AG04449 (cell line): ENCODE measurements at regions not wholly inside any gene's neighbourhood (a gene's known extent, or its start where the extent isn't known, plus 50 kb on each side); places are given as distances from the start of the nearest gene placed in this dataset.

Experiments used
- CTCF ChIA-PET: fragments of 350-600 bp; formaldehyde crosslinking; extraction: SDS; loops from one replicate; lab custom pipeline; 2021; ENCODE audit warnings: antibody characterized with exemption; lab: Yijun Ruan, JAX
- POLR2A ChIA-PET: fragments of 400-600, 350-600 bp; formaldehyde crosslinking; extraction: SDS; loops from one replicate; lab custom pipeline; 2020; ENCODE audit warnings: antibody characterized with exemption, inconsistent platforms; lab: Yijun Ruan, JAX
- DNase-seq: peaks from one replicate; pipeline ENCODE4 v3.0.0-alpha.2; 2010; ENCODE audit warnings: low read depth, low spot score
- H3K4me3 ChIP-seq: 2 replicates; pipeline ENCODE4 v1.5.1; 2011; ENCODE audit warnings: low read depth, mild to moderate bottlenecking, control low read depth, low read length
- TF ChIP-seq, protein P1 (sequence below): IDR thresholded peaks from one replicate; pipeline ENCODE4 v1.5.1; 2011; ENCODE audit warnings: mild to moderate bottlenecking, moderate library complexity, low read length, control low read depth, inconsistent platforms; ENCODE audit not compliant: insufficient read depth; ENCODE audit errors: missing control alignments

DNA sequence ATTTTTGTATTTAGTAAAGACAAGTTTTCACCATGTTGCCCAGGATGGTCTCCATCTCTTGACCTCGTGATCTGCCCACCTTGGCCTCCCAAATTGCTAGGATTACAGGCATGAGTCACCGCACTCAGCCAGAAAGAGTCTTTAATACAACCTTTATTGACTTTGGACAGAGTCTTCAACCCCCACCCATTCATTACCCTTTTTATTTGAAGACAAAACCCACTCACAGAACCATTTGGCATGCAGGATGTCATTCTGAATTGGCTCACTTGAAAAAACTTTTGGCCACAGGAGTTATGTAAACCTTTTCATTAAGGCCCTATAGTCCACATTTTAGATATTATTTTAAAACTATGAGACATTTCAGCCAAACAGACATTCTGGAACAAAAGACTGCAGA is 217.9 kb upstream of the RND3 start:
- ChIA-PET CTCF (no interaction called here), POLR2A (no interaction called here)
- TF ChIP-seq, protein P1, sequence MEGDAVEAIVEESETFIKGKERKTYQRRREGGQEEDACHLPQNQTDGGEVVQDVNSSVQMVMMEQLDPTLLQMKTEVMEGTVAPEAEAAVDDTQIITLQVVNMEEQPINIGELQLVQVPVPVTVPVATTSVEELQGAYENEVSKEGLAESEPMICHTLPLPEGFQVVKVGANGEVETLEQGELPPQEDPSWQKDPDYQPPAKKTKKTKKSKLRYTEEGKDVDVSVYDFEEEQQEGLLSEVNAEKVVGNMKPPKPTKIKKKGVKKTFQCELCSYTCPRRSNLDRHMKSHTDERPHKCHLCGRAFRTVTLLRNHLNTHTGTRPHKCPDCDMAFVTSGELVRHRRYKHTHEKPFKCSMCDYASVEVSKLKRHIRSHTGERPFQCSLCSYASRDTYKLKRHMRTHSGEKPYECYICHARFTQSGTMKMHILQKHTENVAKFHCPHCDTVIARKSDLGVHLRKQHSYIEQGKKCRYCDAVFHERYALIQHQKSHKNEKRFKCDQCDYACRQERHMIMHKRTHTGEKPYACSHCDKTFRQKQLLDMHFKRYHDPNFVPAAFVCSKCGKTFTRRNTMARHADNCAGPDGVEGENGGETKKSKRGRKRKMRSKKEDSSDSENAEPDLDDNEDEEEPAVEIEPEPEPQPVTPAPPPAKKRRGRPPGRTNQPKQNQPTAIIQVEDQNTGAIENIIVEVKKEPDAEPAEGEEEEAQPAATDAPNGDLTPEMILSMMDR: no peak
- no peak overlapping the region for H3K4me3 ChIP-seq
- no peak for DNase-seq

DNA sequence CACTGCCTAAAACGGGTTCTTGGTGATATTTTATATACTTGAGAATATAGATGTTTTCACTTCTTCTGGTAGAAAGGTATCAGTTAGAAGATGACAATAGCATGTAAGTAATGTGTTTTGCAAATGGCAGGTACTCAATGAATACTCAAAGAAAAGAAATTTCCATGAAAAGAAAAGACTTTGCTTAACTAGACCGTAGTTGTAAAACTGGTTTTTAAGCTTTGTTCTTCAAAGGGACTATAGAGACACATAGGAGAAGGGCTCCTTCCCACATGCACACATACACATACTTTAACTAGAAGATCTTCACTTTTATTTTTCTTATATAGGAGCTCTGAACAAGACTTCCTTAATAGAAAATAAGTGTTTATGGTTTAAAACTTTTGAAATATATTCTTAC is 215.3 kb upstream of the RND3 start:
- DNase-seq: no peak
- TF ChIP-seq, protein P1: no peak
- CTCF ChIA-PET: interaction anchor here (1.0 kb wide), 1 partner anchor 16 kb away, joined by 3 read pairs; no protein-coding TSS in a partner anchor
- no peak overlapping the region for H3K4me3 ChIP-seq
- POLR2A ChIA-PET: no interaction called here

DNA sequence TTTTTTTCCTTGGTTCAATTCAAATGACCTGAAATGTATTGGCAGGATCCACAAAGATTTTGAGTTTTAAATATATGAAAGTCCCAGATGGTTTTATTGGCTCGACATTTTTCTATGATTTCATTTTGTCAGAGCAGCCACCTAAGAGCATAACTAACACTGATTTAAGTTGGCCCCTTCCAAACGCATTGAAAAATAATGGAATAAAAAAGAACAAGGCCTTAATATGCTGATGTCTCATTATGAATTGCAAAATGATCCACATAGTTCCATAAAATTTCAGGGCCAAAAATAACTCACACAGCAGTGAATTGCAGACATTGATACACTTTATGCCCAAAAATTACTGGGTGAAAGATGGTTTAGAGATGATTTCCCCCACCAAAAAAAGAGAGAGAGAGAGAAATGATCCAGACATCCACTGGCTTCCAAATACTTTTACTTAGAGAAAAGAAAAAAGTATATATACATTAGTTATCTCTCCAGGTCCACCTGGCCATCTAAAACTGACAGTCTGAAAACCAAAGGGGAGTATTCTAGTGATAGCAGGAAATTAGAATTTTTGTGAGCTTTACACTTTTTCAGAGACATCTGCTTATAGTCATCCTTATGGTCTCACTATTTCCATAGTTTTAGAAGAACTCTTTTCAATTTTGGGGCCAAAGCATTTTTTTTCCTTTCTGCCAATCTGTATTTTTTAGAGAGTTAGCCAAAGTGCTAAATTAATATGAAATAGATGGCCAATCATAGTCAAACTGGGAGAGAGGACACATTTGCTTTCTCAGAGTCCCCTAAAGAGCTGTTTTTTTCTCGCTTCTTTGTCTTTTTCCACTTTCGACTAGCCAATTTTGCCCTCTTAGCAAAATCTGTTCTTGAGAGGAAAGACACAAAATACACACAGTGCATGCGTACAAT is 213.5 kb upstream of the RND3 start:
- TF ChIP-seq, protein P1: no peak
- CTCF ChIA-PET: no interaction called here

DNA sequence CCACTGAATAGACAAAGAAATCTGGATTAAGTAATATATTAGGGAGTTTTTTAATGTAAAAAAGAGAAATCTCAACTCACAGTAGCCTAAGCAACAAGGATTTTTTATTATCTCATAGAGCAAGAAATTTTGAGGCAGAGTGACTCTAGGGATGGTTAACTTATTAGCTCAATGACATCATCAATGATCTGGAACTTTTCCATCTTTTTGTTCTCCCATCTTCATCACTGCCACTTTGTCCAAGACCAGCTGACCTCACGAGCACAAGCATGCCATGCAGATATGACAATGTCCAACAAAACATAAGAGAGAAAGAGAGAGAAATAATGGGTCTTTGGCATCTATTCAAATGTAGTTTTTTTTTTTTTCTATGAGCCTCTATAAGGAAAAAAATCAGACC is 211.8 kb upstream of the RND3 start:
- TF ChIP-seq, protein P1: no peak
- CTCF ChIA-PET: no interaction called here
- no peak overlapping the region for H3K4me3 ChIP-seq
- no peak for DNase-seq
- POLR2A ChIA-PET: no interaction called here

More for the DNA sequence above, 213.5 kb upstream of the RND3 start:
- POLR2A ChIA-PET: no interaction called here
- H3K4me3 ChIP-seq: no peak overlapping the region
- DNase-seq: no peak

DNA sequence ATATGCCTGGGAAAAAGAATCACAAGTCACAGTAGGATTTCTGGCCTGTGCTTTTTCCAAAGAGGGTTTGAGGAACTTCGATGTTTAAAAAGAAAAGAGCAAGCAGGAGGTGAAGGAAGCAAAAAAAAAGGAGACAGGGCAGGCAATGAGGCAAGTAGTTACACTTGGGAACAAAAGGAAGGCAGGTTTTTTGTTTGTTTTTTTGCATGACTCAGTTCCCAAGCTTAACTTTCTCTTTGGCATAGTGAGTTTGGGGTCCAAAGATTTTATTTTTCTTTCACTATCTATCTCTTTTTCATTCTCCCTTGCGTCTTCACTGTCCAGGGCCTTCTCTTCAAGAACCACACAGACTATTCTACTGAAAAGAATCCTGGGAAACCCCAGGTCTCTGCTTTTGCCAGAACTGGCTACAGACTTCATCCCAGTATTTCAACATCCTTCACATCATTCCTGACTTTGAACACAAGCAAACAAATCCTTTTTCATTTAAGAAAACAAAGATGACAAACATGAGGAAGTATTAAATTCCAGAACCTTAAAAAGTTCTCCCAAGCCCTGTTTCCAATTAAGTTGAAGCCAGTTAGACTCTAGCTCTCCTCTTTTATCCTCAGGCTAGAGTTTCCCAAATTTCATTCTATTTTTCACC is 210.7 kb upstream of the RND3 start:
- ChIA-PET POLR2A (no interaction called here), CTCF (no interaction called here)
- no peak for DNase-seq
- TF ChIP-seq, protein P1: no peak
- H3K4me3 ChIP-seq: no peak overlapping the region

DNA sequence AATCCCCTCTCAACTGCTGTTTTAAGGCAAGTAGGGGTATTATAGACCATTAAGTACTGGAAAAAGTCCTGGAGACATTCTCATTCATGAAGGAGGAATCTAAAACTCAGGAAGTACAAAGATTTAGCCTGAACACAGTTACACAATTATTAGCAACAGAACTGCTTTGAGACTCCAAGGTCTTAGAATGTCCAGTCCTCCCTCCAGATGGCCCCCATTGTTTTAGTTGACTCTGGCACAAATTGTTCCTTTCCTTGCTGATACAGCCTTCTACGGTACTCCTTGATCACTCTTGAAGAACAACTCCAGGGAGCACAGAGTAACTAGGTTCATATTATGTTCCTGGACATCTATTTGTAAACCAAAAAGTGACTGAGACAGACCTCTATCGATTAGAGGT is 210.1 kb upstream of the RND3 start:
- TF ChIP-seq, protein P1: no peak
- ChIA-PET CTCF (no interaction called here), POLR2A (no interaction called here)
- no peak for DNase-seq
- no peak overlapping the region for H3K4me3 ChIP-seq
